ENCODE measurements at regions not wholly inside any gene's neighbourhood (a gene's known extent, or its start where the extent isn't known, plus 50 kb on each side); places are given as distances from the start of the nearest gene placed in this dataset.

DNA sequence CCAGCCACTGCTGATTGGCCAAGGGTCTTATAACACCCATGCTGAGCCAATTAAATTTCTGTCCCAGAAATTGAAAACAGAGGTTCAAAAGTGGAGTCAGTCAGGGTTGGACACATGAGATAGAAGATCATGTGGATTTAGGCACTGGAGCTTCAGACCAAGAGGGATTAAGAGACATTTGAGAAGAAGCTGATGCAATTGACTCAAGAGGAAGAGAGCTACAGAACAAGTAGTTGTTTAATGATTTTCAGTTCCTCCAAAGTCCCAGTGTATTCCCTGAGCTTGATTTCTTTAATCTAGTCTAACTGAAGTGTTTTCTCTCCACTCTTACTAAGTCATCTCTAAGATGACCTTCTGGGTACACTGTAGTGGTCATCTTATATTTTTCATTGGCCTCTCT, 227.1 kb downstream of the DUSP10 start:
- no peaks in the 10 kb centered on the region for H3K79me2 ChIP-seq (ENCODE audit: control insufficient read depth, insufficient read depth, low read length)
- SMC1A ChIA-PET (ENCODE audit: uncharacterized antibody, unreplicated experiment): interaction anchor here (0.5 kb wide), 1 partner anchor 61 kb away, joined by 3 read pairs; no protein-coding TSS in a partner anchor
- FAIRE-seq: no peak
- RAD21 ChIA-PET (ENCODE audit: unreplicated experiment): interaction anchor here (1.6 kb wide), 1 partner anchor 37 kb away, joined by 3 read pairs; no protein-coding TSS in a partner anchor
- H3K9me3 ChIP-seq (replicated peaks; ENCODE audit: control insufficient read depth, insufficient read depth, low read length): no peaks in the 10 kb centered on the region
- H3K27ac ChIP-seq (ENCODE audit: control insufficient read depth, insufficient read depth): no peak overlapping the region
- CTCF ChIA-PET: no interaction called here
- no peaks in the 10 kb centered on the region for H3K36me3 ChIP-seq (ENCODE audit: control insufficient read depth in 2 of 2, insufficient read depth in 2 of 2, low read length in 1 of 2)
- BruUV-seq (replicated peaks): no TSS peak
- H3K4me3 ChIP-seq: no peak overlapping the region
- in situ Hi-C loops (cut with MboI): no loop called here
- H2AFZ ChIP-seq (ENCODE audit: control insufficient read depth, low read depth, low read length): no peak overlapping the region
- no peaks in the 10 kb centered on the region for H4K20me1 ChIP-seq (ENCODE audit: control insufficient read depth, insufficient read depth)
- H3K4me1 ChIP-seq (ENCODE audit: control insufficient read depth, insufficient read depth, low read length): no peaks in the 10 kb centered on the region
- H3K27me3 ChIP-seq (replicated peaks in 1 of 2; ENCODE audit: control insufficient read depth in 2 of 2, insufficient read depth in 2 of 2, low read length in 1 of 2): no peaks in the 10 kb centered on the region
- no peak for ATAC-seq
- no peak overlapping the region for H3K4me2 ChIP-seq (ENCODE audit: control insufficient read depth, insufficient read depth)
- no peak for DNase-seq (ENCODE audit: low read depth, low spot score)
- H3K9ac ChIP-seq (ENCODE audit: control insufficient read depth, insufficient read depth, low read length): no peak overlapping the region
- POLR2A ChIA-PET: no interaction called here
- intact Hi-C loops (cut with micrococcal nuclease; ENCODE audit: unreplicated experiment): no loop called here
- TF ChIP-seq RBBP5 (conservative IDR thresholded peaks at IDR 0.05) (no peak), TCF3 (IDR thresholded peaks at IDR 0.05; ENCODE audit: borderline replicate concordance, insufficient read depth, low read depth, low read length) (no peak), KLF5 (IDR thresholded peaks at IDR 0.05; ENCODE audit: partially characterized antibody) (no peak), SREBF2 (IDR thresholded peaks at IDR 0.05; ENCODE audit: low read length) (no peak), RFX5 (IDR thresholded peaks at IDR 0.05; ENCODE audit: low read depth, low read length) (no peak), SIN3A (IDR thresholded peaks at IDR 0.05; ENCODE audit: low read depth, low read length) (no peak), RELB (IDR thresholded peaks at IDR 0.05; ENCODE audit: low read depth) (no peak), ASH2L (IDR thresholded peaks at IDR 0.05; ENCODE audit: borderline replicate concordance, low read depth) (no peak), ZZZ3 (IDR thresholded peaks at IDR 0.05; ENCODE audit: control insufficient read depth, insufficient read length, low read depth) (no peak), BMI1 (IDR thresholded peaks at IDR 0.05; ENCODE audit: borderline replicate concordance) (no peak), SRF (IDR thresholded peaks at IDR 0.05; ENCODE audit: low read depth in 2 of 2, low read length in 2 of 2) (no peak)
- TF ChIP-seq, protein P1, sequence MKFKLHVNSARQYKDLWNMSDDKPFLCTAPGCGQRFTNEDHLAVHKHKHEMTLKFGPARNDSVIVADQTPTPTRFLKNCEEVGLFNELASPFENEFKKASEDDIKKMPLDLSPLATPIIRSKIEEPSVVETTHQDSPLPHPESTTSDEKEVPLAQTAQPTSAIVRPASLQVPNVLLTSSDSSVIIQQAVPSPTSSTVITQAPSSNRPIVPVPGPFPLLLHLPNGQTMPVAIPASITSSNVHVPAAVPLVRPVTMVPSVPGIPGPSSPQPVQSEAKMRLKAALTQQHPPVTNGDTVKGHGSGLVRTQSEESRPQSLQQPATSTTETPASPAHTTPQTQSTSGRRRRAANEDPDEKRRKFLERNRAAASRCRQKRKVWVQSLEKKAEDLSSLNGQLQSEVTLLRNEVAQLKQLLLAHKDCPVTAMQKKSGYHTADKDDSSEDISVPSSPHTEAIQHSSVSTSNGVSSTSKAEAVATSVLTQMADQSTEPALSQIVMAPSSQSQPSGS (IDR thresholded peaks at IDR 0.05; ENCODE audit: low read length): no peak
- TF ChIP-seq, protein P2, sequence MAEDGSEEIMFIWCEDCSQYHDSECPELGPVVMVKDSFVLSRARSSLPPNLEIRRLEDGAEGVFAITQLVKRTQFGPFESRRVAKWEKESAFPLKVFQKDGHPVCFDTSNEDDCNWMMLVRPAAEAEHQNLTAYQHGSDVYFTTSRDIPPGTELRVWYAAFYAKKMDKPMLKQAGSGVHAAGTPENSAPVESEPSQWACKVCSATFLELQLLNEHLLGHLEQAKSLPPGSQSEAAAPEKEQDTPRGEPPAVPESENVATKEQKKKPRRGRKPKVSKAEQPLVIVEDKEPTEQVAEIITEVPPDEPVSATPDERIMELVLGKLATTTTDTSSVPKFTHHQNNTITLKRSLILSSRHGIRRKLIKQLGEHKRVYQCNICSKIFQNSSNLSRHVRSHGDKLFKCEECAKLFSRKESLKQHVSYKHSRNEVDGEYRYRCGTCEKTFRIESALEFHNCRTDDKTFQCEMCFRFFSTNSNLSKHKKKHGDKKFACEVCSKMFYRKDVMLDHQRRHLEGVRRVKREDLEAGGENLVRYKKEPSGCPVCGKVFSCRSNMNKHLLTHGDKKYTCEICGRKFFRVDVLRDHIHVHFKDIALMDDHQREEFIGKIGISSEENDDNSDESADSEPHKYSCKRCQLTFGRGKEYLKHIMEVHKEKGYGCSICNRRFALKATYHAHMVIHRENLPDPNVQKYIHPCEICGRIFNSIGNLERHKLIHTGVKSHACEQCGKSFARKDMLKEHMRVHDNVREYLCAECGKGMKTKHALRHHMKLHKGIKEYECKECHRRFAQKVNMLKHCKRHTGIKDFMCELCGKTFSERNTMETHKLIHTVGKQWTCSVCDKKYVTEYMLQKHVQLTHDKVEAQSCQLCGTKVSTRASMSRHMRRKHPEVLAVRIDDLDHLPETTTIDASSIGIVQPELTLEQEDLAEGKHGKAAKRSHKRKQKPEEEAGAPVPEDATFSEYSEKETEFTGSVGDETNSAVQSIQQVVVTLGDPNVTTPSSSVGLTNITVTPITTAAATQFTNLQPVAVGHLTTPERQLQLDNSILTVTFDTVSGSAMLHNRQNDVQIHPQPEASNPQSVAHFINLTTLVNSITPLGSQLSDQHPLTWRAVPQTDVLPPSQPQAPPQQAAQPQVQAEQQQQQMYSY (CRISPR knock-in tag; IDR thresholded peaks at IDR 0.05): no peak
- TF ChIP-seq, protein P3, sequence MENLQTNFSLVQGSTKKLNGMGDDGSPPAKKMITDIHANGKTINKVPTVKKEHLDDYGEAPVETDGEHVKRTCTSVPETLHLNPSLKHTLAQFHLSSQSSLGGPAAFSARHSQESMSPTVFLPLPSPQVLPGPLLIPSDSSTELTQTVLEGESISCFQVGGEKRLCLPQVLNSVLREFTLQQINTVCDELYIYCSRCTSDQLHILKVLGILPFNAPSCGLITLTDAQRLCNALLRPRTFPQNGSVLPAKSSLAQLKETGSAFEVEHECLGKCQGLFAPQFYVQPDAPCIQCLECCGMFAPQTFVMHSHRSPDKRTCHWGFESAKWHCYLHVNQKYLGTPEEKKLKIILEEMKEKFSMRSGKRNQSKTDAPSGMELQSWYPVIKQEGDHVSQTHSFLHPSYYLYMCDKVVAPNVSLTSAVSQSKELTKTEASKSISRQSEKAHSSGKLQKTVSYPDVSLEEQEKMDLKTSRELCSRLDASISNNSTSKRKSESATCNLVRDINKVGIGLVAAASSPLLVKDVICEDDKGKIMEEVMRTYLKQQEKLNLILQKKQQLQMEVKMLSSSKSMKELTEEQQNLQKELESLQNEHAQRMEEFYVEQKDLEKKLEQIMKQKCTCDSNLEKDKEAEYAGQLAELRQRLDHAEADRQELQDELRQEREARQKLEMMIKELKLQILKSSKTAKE (IDR thresholded peaks at IDR 0.05; ENCODE audit: low read depth, poor library complexity, severe bottlenecking): no peak
